NCI-H2171 (cell line): ENCODE measurements at regions not wholly inside any gene's neighbourhood (a gene's known extent, or its start where the extent isn't known, plus 50 kb on each side); places are given as distances from the start of the nearest gene placed in this dataset.

Experiments
- DNase-seq: peaks from one replicate; lab custom pipeline; 2025; lab: John Stamatoyannopoulos, UW

- no peak for DNase-seq
Observed at GRCh38 chr11:79963856-79964645, 523.2 kb upstream of the TENM4 start.

GRCh38 chr11:79960461-79960860 lies 519.6 kb upstream of the TENM4 start:
- no peak for DNase-seq

GRCh38 chr11:79959318-79959717 lies 518.5 kb upstream of the TENM4 start:
- DNase-seq = no peak

- no peak for DNase-seq
Observed at GRCh38 chr11:79957702-79958101, 516.9 kb upstream of the TENM4 start.

GRCh38 chr11:79956061-79956460 lies 515.2 kb upstream of the TENM4 start:
- no peak for DNase-seq

- DNase-seq = no peak
Observed at GRCh38 chr11:79953629-79954028, 512.8 kb upstream of the TENM4 start.

- no peak for DNase-seq
Observed at GRCh38 chr11:79950741-79951140, 509.9 kb upstream of the TENM4 start.

GRCh38 chr11:79950172-79950571 lies 509.3 kb upstream of the TENM4 start:
- no peak for DNase-seq

- no peak for DNase-seq
Observed at GRCh38 chr11:79949574-79949973, 508.7 kb upstream of the TENM4 start.

GRCh38 chr11:79942646-79943045 lies 501.8 kb upstream of the TENM4 start:
- no peak for DNase-seq

GRCh38 chr11:79942090-79942489 lies 501.3 kb upstream of the TENM4 start:
- no peak for DNase-seq

- no peak for DNase-seq
Observed at GRCh38 chr11:79940974-79941735, 500.3 kb upstream of the TENM4 start.

GRCh38 chr11:79940165-79940564 lies 499.3 kb upstream of the TENM4 start:
- no peak for DNase-seq

- no peak for DNase-seq
Observed at GRCh38 chr11:79939111-79939510, 498.3 kb upstream of the TENM4 start.

- no peak for DNase-seq
Observed at GRCh38 chr11:79937676-79938334, 497.0 kb upstream of the TENM4 start.

- no peak for DNase-seq
Observed at GRCh38 chr11:79932612-79933011, 491.8 kb upstream of the TENM4 start.

- DNase-seq = no peak
Observed at GRCh38 chr11:79931692-79932091, 490.9 kb upstream of the TENM4 start.

- no peak for DNase-seq
Observed at GRCh38 chr11:79926707-79927106, 485.9 kb upstream of the TENM4 start.

- no peak for DNase-seq
Observed at GRCh38 chr11:79925570-79925969, 484.7 kb upstream of the TENM4 start.

GRCh38 chr11:79922641-79923040 lies 481.8 kb upstream of the TENM4 start:
- DNase-seq = no peak

- DNase-seq = no peak
Observed at GRCh38 chr11:79920480-79920879, 479.6 kb upstream of the TENM4 start.

- no peak for DNase-seq
Observed at GRCh38 chr11:79919350-79919749, 478.5 kb upstream of the TENM4 start.

- no peak for DNase-seq
Observed at GRCh38 chr11:79918846-79919245, 478.0 kb upstream of the TENM4 start.
